DMS114 treated with DMSO at 0.1 percent for 48 hours (cell line): ENCODE measurements at regions not wholly inside any gene's neighbourhood (a gene's known extent, or its start where the extent isn't known, plus 50 kb on each side); places are given as distances from the start of the nearest gene placed in this dataset.

Experiments used
- DNase-seq: peaks from one replicate; lab custom pipeline; 2025; ENCODE audit not compliant: unreplicated experiment; lab: John Stamatoyannopoulos, UW

DNA sequence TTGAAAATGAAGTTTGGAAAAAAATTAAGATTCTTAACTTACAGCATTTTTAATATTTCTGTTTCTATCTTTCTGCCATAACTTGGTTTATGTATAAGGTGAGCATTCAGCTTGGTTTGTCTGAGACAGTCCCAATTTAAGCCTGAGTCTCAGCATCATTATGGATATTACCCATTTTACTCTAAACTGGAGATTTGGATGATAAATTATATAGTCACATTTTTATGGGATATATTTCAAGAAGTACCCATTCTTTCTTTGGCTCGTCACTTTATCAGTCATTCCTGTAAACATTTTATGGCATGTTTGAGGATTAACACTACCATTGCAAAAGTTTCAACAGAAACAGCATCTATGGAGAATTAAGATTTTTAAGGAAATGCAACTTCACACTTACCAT, 1129.0 kb upstream of the PCDH9 start:
- no peak for DNase-seq

DNA sequence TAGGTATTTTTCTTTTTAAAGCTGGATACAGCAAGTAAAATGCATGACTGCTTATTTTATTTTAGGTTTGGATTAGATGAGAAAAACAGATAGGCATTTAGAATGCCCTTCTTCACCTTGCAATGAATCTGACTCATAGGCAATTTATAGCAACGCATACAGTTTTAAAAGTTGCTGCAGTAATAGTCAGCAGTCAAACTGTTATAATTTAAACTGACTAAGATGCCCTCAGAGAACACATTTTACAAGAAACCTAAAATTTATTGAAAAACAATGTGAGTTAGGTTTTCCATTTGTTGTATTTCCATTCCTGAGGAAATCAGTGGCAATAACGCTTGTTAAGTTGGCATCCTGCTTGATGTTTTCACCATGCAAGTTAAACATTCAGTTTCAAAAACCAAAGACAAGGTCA, 1128.2 kb upstream of the PCDH9 start:
- DNase-seq = no peak

DNA sequence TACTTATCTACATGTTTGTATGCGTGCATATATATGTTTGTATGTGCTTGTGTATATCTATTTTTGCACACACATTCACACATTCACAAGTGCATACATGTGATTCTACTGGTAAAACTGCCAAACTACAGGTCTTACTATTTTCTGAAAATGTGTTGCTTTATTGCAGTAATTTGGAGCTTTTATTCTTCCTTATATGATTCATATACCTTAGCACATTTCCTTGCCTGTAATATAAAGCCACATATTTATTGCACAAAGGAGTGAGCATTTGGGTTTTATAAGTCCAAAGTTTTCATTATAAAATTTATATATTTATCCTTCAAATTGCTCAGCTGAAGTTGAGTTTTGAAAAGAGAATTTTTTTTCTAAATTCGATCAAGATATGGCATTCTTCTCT, 1120.4 kb upstream of the PCDH9 start:
- no peak for DNase-seq

DNA sequence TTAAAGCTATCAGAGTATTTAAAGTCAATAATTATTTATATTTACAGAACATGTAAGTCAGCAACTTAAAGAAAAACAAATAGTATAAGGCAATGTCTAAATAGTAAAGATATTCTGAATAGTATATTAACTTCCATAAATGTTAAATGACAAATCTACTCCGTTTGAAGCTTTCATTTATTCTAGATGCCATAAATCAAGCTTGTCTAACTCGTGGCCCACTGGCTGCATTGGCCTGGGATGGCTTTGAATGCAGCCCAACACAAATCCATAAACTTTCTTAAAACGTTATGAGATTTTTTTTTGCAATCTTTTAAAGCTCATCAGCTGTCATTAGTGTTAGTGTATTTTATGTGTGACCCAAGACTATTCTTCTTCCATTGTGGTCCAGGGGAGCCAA, 1117.1 kb upstream of the PCDH9 start:
- no peak for DNase-seq

DNA sequence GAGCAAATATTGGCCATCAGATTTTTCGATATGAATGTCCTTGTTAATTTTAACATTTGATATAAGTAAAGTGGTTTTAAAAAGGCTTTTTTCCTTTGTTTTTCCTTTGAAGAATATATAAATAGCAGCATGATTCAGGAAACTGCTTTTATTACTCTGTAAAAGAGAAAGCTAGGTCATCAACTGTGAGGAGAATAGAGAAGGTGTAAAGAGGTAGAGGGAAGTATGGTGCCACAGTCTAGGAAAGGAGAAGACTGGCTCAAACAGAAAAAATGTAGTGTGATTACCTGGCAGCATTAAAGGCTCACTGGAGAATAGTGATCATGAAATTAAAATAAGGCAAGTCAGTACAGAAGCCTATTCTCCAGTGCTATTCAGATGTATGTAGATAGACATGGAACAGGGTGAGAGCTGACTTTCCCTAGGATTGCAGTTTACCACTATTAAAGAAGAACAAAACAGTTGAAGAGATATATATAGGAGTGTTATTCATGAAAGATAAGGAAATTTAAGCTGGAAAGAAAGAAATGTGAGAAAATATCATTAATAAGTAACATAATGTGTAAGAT, 1115.9 kb upstream of the PCDH9 start:
- no peak for DNase-seq

DNA sequence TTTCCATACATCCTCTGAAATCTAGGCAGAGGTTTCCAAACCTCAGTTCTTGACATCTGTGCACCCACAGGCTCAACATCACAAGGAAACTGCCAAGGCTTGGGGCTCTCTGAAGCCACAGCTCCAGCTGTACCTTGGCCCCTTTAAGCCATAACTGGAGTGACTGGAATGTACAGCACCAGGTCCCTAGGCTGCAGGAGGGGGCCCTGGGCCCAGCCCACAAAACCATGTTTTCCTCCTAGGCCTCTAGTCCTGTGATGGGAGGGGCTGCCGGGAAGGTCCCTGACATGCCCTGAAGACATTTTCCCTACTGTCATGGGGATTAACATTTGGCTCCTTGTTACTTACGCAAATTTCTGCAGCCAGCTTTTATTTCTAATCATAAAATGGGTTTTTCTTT, 1093.0 kb upstream of the PCDH9 start:
- DNase-seq = no peak

DNA sequence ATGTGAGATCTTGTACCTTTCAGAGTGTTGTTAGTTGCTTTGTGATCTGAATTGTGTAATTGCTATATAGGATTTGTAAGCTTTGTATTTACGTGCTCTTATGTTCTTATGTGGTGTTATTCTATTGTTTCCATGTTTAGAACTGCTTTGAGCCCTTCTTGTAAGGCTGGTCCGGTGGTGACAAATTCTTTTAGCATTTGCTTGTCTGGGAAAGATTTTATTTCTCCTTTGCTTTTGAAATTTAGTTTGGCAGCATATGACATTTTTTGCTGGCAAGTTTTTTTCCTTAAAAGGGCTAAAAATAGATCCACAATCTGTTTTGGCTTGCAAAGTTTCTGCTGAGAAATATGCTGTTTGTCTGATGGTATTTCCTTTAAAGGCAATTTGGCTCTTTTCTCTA, 1089.2 kb upstream of the PCDH9 start:
- DNase-seq = no peak

DNA sequence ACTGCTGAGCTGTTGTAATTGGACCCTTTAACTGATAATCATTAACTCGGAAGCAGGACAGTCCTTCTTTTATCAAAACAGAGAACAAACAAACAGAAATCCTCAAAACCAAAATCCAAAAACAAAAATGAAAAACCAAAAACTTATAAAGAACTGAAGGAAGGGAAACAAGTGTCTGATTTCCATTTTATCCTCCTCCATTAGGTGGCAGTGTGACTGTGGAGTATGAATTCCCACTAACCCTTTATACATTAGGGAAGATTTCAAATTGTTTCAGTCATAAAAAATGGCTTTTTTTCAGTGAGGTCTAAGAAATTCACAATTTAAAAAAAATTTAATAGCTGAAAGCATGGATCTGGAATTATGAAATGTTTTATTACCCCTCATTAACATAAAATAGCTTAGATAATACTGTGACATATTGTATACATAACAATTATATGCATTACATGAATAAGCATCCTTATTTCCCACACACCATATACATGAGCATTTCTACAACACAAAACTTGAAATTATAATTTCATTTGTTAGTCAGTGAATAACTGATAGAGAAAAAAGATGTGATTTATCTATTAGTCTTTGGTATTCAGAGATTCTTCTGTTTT, 1074.3 kb upstream of the PCDH9 start:
- peak; percentile 4 for DNase-seq

DNA sequence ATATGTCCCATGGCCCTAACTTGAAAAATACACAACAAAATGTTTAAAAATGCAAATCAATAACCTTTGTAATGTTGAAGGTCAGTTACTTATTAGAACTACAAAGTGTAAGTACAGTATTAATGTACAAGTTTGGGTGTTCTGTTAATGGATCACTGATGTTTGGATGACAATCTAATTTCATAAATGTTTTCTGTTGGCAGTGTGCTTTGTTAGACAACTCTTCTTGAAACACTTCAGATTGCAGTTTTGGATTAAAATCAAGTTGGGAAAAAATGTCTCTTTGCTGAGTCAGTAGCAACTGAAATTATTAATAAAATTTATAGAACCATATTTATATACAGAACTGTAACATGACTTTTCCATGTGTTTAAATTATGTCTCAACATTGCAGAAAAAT, 1063.5 kb upstream of the PCDH9 start:
- DNase-seq = no peak

DNA sequence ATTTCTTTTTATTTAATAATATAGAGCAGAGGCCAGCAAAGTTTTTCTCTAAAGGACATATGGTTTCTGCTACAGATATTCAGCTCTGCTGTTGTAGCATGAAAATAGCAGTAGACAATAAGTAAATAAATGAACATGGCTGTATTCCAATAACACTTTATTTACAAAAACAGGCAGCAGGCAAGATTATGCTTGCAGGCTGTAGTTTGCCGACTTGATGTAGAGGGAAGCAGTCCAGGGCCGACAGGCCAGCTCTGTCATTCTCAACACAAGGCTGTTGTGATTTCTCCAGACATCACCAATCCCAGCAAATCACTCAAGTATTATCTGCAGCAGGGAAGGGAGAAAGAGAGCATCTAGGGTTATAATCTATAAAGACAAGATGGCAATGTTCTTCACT, 1062.5 kb upstream of the PCDH9 start:
- no peak for DNase-seq

DNA sequence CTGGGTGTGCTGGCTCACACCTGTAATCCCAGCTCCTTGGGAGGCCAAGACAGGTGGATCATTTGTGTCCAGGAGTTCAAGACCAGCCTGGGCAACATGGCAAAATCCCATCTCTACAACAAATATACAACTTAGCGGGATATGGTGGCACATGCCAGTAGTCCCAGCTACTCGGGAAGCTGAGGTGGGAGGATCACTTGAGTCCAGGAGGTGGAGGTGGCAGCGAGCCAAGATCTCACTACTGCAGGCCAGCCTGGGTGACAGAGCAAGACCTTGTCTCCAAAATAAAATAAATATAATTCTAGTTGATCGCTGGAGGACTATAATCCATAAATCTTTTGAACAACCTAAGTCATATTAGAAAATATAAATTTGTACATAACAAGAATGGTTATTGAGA, 1061.5 kb upstream of the PCDH9 start:
- DNase-seq = no peak

DNA sequence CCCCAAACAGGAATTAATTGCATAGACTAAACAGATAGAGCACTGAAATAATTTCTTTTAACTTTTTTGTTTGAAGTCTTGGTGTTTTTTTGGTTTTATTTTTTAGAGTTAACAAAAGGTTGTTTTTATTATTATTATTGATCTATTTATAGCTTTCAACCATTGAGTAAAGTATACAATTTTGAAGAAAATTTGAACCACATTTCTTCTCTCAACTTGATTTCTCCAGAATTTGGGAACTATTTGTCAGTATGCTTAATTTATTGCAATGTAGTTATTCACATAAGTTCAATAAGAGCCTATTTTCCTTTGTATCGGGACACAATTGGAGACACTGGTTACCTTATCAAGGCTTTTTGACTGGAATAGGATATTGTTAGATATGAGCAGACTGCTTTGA, 1045.6 kb upstream of the PCDH9 start:
- DNase-seq = no peak

DNA sequence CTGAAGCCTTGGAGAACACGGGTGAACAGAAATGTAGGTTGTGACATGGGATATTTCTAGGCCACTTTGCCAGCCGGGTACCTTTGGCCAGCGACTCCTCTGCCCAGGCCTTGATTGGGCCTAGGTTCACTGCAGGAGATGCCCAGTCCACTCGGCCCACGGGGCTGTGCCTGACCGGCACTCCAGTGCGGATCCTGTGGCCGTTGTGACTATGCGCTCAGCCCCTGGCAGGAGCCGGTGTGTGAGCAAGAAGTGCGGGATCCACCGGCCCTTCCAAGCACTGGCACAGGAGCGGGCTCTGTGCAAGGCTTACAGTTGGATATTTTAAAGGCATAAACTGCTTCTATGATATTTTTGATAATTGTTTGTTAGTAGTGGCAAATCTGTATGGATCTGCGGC, 1042.5 kb upstream of the PCDH9 start:
- DNase-seq = no peak

DNA sequence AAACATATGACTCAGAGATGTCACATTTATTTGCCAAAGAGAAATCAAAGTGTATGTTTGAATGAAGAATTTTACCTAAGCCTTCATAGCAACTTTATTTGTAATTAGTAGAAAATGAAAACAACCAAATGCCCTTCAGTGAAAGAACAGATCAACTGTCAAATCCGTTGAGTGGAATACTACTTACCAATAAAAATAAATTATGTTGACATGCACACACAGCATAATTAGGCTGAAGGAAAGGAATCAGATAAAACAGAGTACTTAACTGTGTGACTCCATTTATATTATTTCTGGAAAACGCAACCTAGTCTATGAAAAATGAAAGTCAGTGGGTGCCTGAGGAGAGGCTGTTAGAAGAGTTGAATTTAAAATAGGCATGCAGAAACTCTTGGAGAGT, 1034.6 kb upstream of the PCDH9 start:
- DNase-seq = no peak

DNA sequence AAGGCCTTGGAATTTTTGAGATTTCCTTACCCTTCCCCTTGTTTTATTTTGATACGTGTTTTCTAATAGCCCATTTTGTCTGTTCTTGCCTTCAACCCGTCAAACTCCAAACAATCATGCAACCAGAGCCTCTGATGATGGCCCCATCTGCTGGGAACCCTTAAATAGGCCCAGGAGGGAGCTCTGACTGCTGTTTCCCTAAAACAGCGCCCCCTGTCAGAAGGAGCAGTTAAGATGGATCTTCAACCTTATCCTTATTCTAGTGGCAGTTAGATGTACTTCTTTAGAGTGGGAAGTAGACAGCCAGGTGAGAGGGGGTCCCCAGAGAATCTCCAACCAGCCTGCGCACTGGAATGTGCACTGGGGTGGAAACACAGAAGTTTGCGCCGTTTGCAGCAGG, 1031.0 kb upstream of the PCDH9 start:
- DNase-seq = no peak

DNA sequence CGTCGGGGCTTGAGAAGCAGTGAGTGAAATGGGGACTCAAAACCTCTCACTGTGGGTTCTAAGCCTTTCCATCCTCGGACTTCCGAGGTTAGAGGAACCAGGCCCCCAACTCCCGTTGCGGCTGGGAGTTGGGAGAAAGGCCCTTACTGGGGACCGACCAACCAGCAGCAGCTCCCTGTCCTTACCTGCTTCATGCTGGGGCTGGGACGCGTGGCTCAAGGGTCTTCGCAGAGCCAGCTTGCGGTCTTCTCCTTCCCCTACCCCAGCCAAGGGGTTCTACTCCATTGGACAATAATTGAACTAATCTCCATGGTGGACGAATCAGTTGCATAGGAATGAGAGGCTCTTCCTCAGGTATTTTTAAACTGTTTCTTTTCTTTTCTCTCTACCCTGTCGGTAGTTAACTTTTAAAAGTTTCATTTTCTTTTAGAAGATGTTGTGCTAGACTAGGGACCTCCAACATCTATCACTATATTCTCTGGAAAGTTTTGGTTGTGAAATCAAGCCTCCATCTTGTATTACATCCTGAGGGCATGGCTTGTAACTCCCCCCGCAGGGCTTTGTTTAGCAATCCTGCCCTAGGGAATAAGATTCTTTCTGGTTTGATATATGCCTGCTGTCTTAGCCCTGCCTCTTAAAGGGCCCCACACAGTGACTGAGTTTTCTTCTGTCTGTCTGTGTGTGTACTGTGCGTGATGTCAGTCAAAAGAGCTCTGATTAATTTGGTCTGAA, 1027.1 kb upstream of the PCDH9 start:
- DNase-seq = no peak

DNA sequence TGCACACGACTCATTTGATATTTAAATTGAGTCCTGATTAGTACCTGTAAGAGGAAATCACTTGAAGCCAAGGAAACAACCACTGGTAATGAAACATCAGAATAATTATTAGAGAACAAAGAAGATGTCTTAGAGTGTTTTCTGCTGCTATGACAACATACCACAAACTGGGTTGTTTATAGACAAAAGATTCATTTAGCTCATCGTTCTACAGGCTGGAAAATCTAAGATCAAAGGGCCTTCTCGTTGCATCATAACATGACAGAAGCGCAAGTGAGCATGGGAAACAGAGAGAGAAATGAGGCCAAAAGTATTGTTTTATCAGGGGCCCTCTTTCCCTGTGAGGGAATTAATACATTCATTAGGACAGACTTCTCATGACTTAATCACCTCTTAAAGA, 1024.0 kb upstream of the PCDH9 start:
- no peak for DNase-seq

DNA sequence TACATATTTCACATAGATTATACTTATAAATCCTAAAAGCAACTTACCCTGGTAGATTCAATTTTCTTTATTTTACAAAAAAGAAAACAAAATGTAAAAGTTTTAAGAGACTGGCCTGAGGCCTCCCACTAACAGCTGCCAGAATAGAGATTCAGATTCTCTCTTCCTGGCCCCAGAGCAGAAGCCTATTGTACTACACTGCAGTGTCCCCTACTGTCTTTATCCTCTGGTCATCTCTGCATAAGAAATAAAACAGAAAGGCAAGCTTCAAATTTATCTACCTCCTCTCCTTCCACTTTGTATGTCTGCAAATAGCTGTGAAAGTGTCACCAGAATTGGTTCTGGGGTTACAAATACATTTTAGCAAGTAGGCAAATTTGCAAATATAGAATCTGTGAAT, 1004.1 kb upstream of the PCDH9 start:
- peak; percentile 1 for DNase-seq

DNA sequence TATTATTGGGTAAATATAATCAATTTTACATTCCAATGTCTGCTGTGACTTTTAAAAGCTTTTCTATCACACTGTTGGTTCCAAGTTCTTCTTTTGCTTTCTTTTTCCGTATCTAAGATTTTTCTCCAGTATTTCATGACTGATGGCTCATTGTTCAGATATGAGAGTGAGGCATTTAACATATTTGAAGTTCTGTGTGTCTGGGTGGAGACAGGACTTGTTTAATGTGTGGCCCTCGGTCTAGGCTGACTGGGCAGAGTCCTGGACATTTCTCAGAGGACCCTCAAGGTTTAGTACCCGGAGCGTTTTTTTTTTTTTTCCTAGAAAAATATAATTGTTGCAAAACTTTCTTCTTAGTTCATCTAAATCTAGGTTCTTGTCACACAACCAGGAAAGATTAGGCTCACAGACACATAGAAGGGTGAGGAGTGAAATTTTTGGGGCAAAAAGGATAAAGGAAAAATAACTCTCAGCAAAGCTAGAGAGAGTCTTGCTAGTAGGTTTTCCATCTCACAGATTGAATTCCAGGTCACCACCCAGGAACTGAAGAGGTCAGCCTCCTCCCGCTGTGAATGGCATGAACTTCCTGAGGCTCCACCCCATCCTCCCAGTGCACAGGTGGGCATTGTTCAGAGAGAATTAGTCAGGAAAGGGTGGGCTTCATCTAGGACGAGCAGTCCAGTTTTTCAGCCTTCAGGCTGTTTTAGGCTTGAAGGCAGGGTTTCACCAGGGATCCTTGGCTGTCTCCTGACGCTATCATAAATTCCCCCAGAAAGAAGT, 1002.4 kb upstream of the PCDH9 start:
- no peak for DNase-seq

DNA sequence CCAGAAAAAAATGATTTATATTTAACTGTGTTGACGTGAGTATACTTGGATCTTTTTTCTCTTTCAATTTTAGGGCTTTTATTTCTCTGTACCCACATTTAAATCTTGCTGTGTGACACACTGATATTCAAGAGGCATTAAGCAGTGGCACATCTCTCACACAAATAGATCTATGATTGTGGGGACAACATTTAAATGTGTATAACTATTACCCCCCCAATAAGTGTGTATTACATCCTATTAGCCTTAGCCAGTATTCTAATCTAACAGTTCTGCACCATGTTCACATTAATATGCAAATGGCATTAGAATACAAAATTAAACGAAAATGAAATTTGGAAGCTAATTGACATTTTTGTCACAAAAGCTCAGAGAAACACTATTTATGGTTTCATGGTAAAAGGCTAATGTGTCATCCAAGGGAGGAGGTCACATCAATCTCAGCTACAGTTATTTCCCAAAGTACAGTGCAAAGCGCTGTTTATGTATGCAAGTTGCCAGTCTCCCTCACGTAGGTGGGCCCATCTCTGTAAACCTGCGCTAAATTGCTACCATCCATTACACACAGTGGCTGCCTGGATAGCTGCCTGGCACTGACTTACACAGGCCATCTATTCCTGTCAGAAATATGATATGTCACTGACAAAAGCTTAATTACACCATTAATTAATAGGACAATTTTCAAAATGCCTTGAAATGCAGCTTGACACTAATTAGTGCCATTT, 984.7 kb upstream of the PCDH9 start:
- DNase-seq = no peak

DNA sequence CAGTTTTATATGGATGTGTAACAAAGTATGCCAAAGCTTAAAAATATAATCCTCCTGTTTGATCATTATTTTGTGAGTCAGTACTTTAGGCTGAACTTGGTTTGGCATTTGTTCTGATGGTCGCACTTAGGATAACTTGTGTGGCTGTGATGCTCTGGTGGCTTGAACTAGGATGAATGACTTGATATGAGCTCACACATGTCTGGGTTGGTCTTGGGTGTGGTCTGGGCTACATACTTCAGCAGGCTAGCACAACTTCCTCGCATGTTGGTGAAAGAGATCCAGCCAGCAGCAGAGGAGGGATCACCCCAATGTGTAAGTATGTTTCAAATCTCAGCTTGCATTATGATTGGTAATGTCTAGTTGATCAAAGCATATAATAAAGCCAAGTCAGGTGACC, 969.1 kb upstream of the PCDH9 start:
- DNase-seq = no peak
